ENCODE measurements at regions not wholly inside any gene's neighbourhood (a gene's known extent, or its start where the extent isn't known, plus 50 kb on each side); places are given as distances from the start of the nearest gene placed in this dataset.

DNA sequence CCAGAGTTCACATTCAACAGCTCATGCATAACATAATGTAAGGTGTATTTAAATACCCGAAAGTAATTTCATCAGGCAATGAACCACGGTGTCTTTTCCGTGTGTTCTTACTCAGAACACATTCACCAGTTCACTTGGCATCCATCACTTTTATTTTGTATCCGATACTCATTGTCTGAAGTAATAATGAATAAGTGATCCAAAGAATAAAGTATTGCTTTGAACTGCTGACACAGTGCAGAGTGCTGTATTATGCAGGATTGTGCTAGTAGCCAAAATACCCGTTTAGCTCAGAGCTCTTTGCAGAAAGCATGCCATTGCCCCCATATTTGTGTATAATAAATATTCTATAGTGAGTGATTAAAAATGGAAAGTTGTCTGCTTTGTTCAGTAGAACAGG lies 460.9 kb upstream of the KCNMB2 start:
- no peak for TF ChIP-seq POLR2A (IDR thresholded peaks at IDR 0.05)
- TF ChIP-seq, protein P1, sequence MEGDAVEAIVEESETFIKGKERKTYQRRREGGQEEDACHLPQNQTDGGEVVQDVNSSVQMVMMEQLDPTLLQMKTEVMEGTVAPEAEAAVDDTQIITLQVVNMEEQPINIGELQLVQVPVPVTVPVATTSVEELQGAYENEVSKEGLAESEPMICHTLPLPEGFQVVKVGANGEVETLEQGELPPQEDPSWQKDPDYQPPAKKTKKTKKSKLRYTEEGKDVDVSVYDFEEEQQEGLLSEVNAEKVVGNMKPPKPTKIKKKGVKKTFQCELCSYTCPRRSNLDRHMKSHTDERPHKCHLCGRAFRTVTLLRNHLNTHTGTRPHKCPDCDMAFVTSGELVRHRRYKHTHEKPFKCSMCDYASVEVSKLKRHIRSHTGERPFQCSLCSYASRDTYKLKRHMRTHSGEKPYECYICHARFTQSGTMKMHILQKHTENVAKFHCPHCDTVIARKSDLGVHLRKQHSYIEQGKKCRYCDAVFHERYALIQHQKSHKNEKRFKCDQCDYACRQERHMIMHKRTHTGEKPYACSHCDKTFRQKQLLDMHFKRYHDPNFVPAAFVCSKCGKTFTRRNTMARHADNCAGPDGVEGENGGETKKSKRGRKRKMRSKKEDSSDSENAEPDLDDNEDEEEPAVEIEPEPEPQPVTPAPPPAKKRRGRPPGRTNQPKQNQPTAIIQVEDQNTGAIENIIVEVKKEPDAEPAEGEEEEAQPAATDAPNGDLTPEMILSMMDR (IDR thresholded peaks at IDR 0.05 in 8 of 11, conservative IDR thresholded peaks at IDR 0.05 in 3 of 11), result no peak
- TF ChIP-seq POLR2AphosphoS5 (IDR thresholded peaks at IDR 0.05), result no peak

Data from spleen (tissue), 7 donors.